Neural cell (in vitro differentiated cells): ENCODE measurements at regions not wholly inside any gene's neighbourhood (a gene's known extent, or its start where the extent isn't known, plus 50 kb on each side); places are given as distances from the start of the nearest gene placed in this dataset.
"Not testable (repeated sequence)": the region's sequence is repeated elsewhere in the genome, so short reads cannot be mapped to it uniquely, and the experiment has no call there.

Experiments
- H2AFZ ChIP-seq: fragments of 200-600, 300-800 bp; sonication (generic), shearing (Covaris generic); 2 replicates; pipeline ENCODE4 v1.6.0; 2014; ENCODE audit warnings: low read depth, mild to moderate bottlenecking, antibody characterized with exemption, low read length, moderate library complexity
- H3F3A ChIP-seq: fragments of 200-600 bp; shearing (Covaris generic); 2 replicates; pipeline ENCODE4 v1.6.1; 2016; ENCODE audit warnings: mild to moderate bottlenecking, moderate library complexity, mixed read lengths, antibody characterized with exemption, low read length; ENCODE audit not compliant: insufficient read depth, poor library complexity, severe bottlenecking
- H3K27ac ChIP-seq: fragments of 200-600, 300-800 bp; sonication (generic), shearing (Covaris generic); 2 replicates; pipeline ENCODE4 v1.5.1; 2014; ENCODE audit warnings: mild to moderate bottlenecking, low read length, moderate library complexity
- H3K27me3 ChIP-seq: fragments of 300-800, 200-600 bp; sonication (generic), shearing (Covaris generic); 2 replicates; pipeline ENCODE4 v1.6.0; 2014; ENCODE audit warnings: mild to moderate bottlenecking, low read depth, low read length, moderate library complexity; ENCODE audit not compliant: insufficient read depth
- H3K36me3 ChIP-seq: fragments of 300-800, 200-600 bp; sonication (generic), shearing (Covaris generic); 2 replicates; pipeline ENCODE4 v1.5.1; 2014; ENCODE audit warnings: mild to moderate bottlenecking, antibody characterized with exemption, low read length, moderate library complexity; ENCODE audit not compliant: insufficient read depth
- H3K4me2 ChIP-seq: fragments of 300-800, 200-600 bp; sonication (generic), shearing (Covaris generic); 2 replicates; pipeline ENCODE4 v1.6.0; 2014; ENCODE audit warnings: mild to moderate bottlenecking, low read length
- H3K4me3 ChIP-seq: fragments of 300-800, 200-600 bp; sonication (generic), shearing (Covaris generic); 2 replicates; pipeline ENCODE4 v1.5.1; 2014; ENCODE audit warnings: mild to moderate bottlenecking, low read length, moderate library complexity
- H3K79me2 ChIP-seq: fragments of 200-600 bp; shearing (Covaris generic); replicated peaks from 2 replicates; pipeline ENCODE4 v1.6.0; 2014; ENCODE audit warnings: mild to moderate bottlenecking, low read length, moderate library complexity; ENCODE audit not compliant: insufficient read depth
- H3K9ac ChIP-seq: fragments of 300-800, 200-600 bp; sonication (generic), shearing (Covaris generic); 2 replicates; pipeline ENCODE4 v1.6.1; 2016; ENCODE audit warnings: mild to moderate bottlenecking, low read length, mixed read lengths
- H3K9me2 ChIP-seq: fragments of 200-600 bp; shearing (Covaris generic); 2 replicates; pipeline ENCODE4 v1.6.1; 2016; ENCODE audit warnings: mild to moderate bottlenecking, low read length, mixed read lengths; ENCODE audit not compliant: insufficient read depth
- H3K9me3 ChIP-seq: fragments of 200-600, 300-800 bp; sonication (generic), shearing (Covaris generic); 2 replicates; pipeline ENCODE4 v1.6.1; 2016; ENCODE audit warnings: mild to moderate bottlenecking, mixed run types, low read length, moderate library complexity, mixed read lengths
- H4K20me1 ChIP-seq: fragments of 200-600 bp; shearing (Covaris generic); 2 replicates; pipeline ENCODE4 v1.6.1; 2016; ENCODE audit warnings: mild to moderate bottlenecking, mixed run types; ENCODE audit not compliant: insufficient read depth
- EP300 ChIP-seq: fragments of 450-650 bp; conservative IDR thresholded peaks from 2 replicates; pipeline ENCODE4 v1.6.1; 2014; ENCODE audit warnings: antibody characterized with exemption, mild to moderate bottlenecking, moderate library complexity; ENCODE audit not compliant: poor library complexity, severe bottlenecking
- EZH2 ChIP-seq: fragments of 200-600, 300-800 bp; shearing (Covaris generic), sonication (generic); IDR thresholded peaks from 2 replicates; pipeline ENCODE4 v1.6.1; 2014; ENCODE audit warnings: antibody characterized with exemption, low read length, borderline replicate concordance, mild to moderate bottlenecking; ENCODE audit not compliant: insufficient read depth, poor library complexity, severe bottlenecking
- MXI1 ChIP-seq: fragments of 450-650 bp; conservative IDR thresholded peaks from 2 replicates; pipeline ENCODE4 v1.6.1; 2014; ENCODE audit warnings: antibody characterized with exemption, mild to moderate bottlenecking; ENCODE audit not compliant: poor library complexity, severe bottlenecking
- POLR2AphosphoS5 ChIP-seq: IDR thresholded peaks from 2 replicates; pipeline ENCODE4 v1.6.1; 2012
- RAD21 ChIP-seq: fragments of 450-650 bp; conservative IDR thresholded peaks from 2 replicates; pipeline ENCODE4 v1.6.1; 2014; ENCODE audit warnings: antibody characterized with exemption, mild to moderate bottlenecking, moderate library complexity
- SMC3 ChIP-seq: fragments of 450-650 bp; conservative IDR thresholded peaks from 2 replicates; pipeline ENCODE4 v1.6.1; 2014; ENCODE audit warnings: antibody characterized with exemption, mild to moderate bottlenecking, moderate library complexity; ENCODE audit not compliant: poor library complexity
- TAF1 ChIP-seq: IDR thresholded peaks from 2 replicates; pipeline ENCODE4 v1.6.1; 2012; ENCODE audit warnings: low read depth
- TF ChIP-seq, protein P1 (sequence below): fragments of 450-650 bp; IDR thresholded peaks from 2 replicates; pipeline ENCODE4 v1.5.1; 2014; ENCODE audit warnings: antibody characterized with exemption, mild to moderate bottlenecking, moderate library complexity; ENCODE audit not compliant: poor library complexity, severe bottlenecking
- TF ChIP-seq, protein P2 (sequence below): IDR thresholded peaks from 2 replicates; pipeline ENCODE4 v1.6.1; 2012; ENCODE audit warnings: borderline replicate concordance

DNA sequence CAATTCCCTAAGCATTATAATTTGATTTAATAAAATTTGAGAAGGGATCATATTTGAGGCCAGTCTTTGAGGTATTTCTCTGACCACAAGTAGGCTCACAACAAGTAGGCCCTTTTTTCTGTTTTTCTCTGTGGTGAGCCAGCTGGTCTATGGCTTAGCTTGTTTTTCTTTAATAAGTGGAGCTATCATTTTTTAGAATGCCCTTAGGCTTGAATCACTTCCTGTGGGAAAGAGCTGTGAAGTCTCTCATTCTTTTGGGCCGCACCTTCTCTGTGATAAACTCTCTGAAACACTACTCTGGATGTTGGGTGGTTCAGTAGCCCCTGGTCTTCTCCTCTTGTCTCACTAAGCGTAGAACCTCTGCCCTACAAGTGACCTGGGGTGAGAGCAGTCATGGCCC lies 235.9 kb downstream of the SUCLG1 start:
- no peak overlapping the region for H3K4me3 ChIP-seq
- TF ChIP-seq TAF1 (no peak), EZH2 (no peak), SMC3 (no peak), MXI1 (no peak), EP300 (no peak), RAD21 (no peak), POLR2AphosphoS5 (no peak)
- TF ChIP-seq, protein P1, sequence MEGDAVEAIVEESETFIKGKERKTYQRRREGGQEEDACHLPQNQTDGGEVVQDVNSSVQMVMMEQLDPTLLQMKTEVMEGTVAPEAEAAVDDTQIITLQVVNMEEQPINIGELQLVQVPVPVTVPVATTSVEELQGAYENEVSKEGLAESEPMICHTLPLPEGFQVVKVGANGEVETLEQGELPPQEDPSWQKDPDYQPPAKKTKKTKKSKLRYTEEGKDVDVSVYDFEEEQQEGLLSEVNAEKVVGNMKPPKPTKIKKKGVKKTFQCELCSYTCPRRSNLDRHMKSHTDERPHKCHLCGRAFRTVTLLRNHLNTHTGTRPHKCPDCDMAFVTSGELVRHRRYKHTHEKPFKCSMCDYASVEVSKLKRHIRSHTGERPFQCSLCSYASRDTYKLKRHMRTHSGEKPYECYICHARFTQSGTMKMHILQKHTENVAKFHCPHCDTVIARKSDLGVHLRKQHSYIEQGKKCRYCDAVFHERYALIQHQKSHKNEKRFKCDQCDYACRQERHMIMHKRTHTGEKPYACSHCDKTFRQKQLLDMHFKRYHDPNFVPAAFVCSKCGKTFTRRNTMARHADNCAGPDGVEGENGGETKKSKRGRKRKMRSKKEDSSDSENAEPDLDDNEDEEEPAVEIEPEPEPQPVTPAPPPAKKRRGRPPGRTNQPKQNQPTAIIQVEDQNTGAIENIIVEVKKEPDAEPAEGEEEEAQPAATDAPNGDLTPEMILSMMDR: no peak
- TF ChIP-seq, protein P2, sequence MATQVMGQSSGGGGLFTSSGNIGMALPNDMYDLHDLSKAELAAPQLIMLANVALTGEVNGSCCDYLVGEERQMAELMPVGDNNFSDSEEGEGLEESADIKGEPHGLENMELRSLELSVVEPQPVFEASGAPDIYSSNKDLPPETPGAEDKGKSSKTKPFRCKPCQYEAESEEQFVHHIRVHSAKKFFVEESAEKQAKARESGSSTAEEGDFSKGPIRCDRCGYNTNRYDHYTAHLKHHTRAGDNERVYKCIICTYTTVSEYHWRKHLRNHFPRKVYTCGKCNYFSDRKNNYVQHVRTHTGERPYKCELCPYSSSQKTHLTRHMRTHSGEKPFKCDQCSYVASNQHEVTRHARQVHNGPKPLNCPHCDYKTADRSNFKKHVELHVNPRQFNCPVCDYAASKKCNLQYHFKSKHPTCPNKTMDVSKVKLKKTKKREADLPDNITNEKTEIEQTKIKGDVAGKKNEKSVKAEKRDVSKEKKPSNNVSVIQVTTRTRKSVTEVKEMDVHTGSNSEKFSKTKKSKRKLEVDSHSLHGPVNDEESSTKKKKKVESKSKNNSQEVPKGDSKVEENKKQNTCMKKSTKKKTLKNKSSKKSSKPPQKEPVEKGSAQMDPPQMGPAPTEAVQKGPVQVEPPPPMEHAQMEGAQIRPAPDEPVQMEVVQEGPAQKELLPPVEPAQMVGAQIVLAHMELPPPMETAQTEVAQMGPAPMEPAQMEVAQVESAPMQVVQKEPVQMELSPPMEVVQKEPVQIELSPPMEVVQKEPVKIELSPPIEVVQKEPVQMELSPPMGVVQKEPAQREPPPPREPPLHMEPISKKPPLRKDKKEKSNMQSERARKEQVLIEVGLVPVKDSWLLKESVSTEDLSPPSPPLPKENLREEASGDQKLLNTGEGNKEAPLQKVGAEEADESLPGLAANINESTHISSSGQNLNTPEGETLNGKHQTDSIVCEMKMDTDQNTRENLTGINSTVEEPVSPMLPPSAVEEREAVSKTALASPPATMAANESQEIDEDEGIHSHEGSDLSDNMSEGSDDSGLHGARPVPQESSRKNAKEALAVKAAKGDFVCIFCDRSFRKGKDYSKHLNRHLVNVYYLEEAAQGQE: no peak
- H3K79me2 ChIP-seq: no peaks in the 10 kb centered on the region
- no peaks in the 10 kb centered on the region for H3K27me3 ChIP-seq
- no peaks in the 10 kb centered on the region for H3K9me3 ChIP-seq
- H4K20me1 ChIP-seq: no peaks in the 10 kb centered on the region
- H3K27ac ChIP-seq: no peak overlapping the region
- H3K9ac ChIP-seq: no peak overlapping the region
- no peak overlapping the region for H2AFZ ChIP-seq
- no peaks in the 10 kb centered on the region for H3F3A ChIP-seq
- no peak overlapping the region for H3K4me2 ChIP-seq
- H3K36me3 ChIP-seq: no peaks in the 10 kb centered on the region
- no peaks in the 10 kb centered on the region for H3K9me2 ChIP-seq

DNA sequence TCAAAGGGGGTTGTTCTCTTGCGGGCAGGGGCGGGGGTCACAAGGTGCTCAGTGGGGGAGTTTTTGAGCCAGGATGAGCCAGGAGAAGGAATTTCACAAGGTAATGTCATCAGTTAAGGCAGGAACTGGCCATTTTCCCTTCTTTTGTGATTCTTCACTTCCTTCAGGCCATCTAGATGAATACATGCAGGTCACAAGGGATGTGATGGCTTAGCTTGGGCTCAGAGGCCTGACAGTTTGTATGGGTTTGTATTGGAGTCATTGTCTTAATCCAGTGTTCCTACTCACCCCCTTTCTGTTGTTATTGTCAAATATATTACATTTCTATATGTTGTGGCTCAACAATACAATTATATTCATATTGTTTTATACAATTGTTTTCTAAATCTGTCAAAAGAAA lies 238.0 kb downstream of the SUCLG1 start:
- not testable (repeated sequence) for H3K79me2 ChIP-seq, H3K27me3 ChIP-seq, H3K4me2 ChIP-seq, H3K36me3 ChIP-seq, H3K9ac ChIP-seq, H2AFZ ChIP-seq, H3K9me3 ChIP-seq, H3K9me2 ChIP-seq, H3F3A ChIP-seq, H3K4me3 ChIP-seq, H3K27ac ChIP-seq, H4K20me1 ChIP-seq

DNA sequence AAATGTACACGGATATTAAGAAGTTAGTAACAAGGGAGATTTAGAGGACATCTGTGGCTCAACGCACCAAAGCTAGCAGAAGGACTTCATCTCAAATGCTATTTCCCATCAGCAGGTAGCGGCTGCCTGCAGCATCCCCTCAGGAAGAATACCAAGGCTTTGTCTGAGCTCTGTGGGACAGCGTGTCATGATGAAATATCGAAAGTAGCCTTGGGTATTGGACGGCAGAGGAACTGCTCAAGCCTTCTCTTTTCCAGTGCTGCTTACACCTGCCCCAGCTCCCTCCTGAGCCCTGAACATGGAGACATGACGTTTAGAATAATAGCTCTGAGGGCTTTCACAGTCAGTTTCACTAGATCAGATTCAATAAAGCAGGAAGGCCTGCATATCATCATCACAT lies 241.6 kb downstream of the SUCLG1 start:
- no peak for TF ChIP-seq TAF1
- TF ChIP-seq, protein P1: no peak
- no peak for TF ChIP-seq POLR2AphosphoS5
- no peak for TF ChIP-seq EP300
- no peak for TF ChIP-seq RAD21
- TF ChIP-seq EZH2: no peak
- TF ChIP-seq, protein P2: no peak
- no peak for TF ChIP-seq MXI1
- TF ChIP-seq SMC3: no peak

More for the DNA sequence above, 241.6 kb downstream of the SUCLG1 start:
- no peak overlapping the region for H3K4me3 ChIP-seq
- no peak overlapping the region for H3K27ac ChIP-seq
- no peak overlapping the region for H2AFZ ChIP-seq
- no peaks in the 10 kb centered on the region for H3K27me3 ChIP-seq
- no peak overlapping the region for H3K4me2 ChIP-seq
- H3K9ac ChIP-seq: no peak overlapping the region
- no peaks in the 10 kb centered on the region for H3F3A ChIP-seq
- no peaks in the 10 kb centered on the region for H3K79me2 ChIP-seq
- H3K36me3 ChIP-seq: no peaks in the 10 kb centered on the region
- no peaks in the 10 kb centered on the region for H4K20me1 ChIP-seq
- no peaks in the 10 kb centered on the region for H3K9me3 ChIP-seq
- H3K9me2 ChIP-seq: no peaks in the 10 kb centered on the region
